Amniotic stem cell (primary cell): ENCODE measurements at regions not wholly inside any gene's neighbourhood (a gene's known extent, or its start where the extent isn't known, plus 50 kb on each side); places are given as distances from the start of the nearest gene placed in this dataset.
"Not testable (repeated sequence)": the region's sequence is repeated elsewhere in the genome, so short reads cannot be mapped to it uniquely, and the experiment has no call there.

ENCODE experiments used
- DNase-seq: peaks from one replicate; lab custom pipeline; 2025; lab: John Stamatoyannopoulos, UW

DNA sequence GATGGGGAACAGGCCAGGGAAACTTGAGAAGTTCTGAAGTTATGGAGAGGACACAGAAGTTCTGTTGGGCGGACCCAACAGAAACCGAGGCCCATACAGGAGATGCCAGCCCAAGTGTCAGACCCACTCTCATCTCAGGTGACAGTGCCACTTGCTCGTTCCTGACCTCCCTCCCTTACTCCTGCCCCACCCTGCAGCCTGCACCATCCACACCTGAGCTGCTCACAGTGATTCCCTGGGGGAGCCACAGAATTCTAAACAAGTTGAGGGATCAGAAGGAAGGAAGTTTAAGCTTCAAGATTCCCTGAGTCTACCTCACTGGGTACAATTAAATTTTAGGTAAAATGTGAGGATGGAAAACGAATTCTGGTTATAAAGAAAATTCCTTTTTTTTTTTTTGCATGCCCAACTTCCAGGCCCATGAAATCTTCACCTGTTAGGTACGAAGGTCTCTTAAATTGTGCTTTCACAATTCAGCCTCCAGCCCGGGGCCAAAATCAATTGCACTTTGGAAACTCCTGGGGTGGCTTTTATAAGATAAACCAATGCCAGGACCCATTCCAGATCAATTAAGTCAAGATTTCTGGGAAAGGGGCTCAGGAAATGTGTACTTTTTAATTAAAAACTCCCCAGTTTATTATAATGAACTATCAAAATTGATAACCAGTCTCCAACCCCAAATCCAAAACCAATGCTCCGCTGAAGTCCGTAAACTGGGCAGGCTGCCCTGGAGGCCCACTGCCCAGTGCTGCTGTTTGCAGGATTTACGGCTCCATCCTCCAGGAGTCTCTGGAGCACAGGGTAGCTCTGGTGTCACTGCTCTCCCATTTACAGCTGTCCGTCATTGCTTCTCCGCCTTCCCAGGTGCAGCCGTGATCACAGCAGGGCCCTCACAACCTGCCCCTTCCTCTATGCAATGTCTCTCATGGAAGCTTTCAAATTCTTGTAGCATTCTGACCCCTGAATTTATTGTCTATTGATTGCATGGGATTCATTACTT is 643.5 kb downstream of the UQCRFS1 start:
- no peak for DNase-seq

DNA sequence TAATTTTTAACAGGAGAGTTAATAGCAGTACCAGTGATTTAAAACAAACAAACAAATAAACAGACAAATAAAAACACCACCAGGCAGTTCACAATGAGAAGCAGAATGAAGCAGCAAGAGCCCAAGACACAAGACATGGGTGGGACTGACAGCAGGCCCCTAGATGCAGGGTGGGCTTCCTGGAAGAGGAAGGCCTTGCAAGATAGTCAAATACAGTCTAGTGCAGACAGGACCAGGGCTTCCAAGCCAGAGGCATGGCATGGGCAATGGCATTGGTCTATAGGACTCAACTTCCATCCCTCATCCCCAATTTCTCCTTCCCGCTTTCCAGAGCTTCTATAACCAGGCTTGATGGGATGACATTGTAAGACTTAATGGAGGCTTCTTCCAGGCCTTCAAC is 645.1 kb downstream of the UQCRFS1 start:
- no peak for DNase-seq

DNA sequence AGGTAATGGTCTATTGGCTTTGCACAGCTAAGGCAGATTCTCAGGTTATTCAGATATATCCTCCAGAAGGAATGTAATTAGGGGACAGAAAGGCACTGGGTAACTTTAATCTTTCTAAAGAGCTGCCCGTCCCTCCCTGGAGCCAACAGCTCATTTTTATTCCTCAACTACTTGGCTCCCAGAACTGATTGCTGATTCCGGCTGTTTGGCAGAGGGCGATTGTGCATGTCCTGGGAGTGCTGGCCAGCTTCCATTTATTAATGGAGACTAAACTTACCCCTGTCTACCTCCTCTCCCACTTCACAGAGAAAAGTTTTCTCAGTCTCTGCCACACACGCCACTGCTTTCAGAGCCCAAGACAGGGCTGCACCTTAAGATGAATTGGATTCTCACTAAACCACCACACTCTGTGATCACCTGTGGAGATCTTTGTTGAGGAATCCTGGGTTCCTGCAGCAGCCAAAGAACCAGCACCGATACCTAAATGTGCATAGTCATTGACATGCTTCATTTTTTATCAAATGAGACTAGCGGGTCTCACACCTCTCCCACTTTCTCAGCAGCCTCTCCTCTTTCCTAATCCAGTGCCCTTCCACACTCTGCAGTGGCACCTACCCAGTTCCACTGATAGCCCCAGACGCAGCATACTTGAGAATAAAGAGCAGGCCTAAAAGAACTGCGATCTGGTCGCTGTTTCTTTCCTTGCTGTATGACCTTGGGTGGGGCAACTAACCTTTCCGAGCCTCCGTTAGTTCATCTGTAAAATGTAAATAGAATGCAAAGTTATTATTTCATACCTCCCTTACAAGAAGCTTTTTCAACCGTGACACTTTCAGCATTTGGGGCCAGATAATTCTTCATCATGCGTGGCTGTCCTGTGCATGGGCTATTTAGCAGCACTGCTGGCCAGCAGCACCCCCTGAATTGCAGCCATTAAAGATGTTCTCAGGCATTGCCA is 648.7 kb downstream of the UQCRFS1 start:
- DNase-seq = no peak

DNA sequence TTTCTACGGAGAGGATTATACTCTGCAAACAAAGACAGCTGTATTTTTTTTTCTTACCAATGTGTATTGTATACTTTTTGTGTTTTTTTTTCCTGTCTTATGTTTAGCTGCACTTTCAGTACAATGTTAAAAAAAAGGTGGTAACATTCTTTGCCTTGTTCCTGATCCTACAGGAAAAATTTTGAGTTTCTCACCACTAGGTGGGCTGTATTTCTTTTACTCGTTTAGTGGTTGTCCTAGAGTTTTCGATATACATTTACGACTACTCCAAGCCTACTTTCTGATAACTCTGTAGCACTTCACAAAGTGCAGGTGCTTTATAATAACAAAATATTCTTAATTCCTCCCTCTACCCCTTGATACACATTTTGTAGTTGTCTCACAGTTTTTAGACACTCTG is 652.2 kb downstream of the UQCRFS1 start:
- DNase-seq = no peak

DNA sequence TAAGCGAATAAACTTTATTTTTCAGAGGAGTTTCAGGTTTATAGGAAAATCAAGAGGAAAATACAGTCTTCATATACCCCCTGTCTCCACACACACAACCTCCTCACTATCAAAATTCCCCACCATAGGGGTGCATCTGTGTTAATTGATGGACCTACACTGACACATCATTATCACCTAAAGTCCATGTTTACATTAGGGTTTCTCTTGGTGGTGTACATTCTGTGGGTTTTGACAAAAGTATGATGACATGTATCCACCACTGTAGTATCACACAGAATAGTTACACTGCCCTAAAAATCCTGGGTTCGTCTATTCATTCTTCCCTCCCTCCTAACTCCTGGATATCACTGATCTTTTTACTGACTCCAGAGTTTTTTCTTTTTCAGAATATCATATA is 654.2 kb downstream of the UQCRFS1 start:
- DNase-seq = no peak

DNA sequence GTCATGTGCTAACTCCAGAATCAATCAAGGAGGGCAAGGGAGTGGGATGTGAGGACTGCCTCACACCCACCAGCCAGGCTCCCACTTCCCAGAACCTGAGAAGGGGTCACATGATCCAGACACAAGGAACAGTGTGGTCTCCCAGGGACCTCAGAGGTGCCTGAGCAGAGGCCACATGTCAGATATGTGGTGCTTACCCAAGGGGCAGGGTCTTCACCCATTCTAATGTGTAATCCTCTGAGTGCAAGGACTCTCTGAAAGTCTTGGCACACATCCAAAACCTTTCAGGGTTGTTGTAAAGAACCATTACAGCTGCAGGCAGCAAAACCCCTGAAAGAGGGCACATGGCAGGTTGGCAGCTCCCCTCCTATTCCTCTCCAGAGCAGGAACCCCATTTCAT is 656.6 kb downstream of the UQCRFS1 start:
- DNase-seq = no peak

DNA sequence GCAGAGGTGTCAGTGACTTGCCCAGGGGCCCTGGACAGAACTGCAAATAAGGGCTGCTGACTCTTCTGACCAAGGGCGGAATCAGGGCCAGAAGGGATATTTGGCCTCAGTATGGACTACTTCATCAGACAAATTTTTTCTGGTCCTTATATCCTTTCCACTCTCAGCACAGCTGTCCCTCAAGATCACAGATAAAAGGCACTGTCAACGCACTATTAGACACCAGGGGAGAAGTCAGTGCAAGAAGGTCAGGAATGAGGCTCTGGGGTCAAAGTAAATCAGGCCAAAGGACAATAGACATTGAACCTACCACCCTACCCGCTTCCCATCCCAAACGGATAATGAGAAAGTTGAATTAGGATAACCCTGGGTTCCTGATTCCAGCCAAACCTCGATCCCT is 657.6 kb downstream of the UQCRFS1 start:
- no peak for DNase-seq

DNA sequence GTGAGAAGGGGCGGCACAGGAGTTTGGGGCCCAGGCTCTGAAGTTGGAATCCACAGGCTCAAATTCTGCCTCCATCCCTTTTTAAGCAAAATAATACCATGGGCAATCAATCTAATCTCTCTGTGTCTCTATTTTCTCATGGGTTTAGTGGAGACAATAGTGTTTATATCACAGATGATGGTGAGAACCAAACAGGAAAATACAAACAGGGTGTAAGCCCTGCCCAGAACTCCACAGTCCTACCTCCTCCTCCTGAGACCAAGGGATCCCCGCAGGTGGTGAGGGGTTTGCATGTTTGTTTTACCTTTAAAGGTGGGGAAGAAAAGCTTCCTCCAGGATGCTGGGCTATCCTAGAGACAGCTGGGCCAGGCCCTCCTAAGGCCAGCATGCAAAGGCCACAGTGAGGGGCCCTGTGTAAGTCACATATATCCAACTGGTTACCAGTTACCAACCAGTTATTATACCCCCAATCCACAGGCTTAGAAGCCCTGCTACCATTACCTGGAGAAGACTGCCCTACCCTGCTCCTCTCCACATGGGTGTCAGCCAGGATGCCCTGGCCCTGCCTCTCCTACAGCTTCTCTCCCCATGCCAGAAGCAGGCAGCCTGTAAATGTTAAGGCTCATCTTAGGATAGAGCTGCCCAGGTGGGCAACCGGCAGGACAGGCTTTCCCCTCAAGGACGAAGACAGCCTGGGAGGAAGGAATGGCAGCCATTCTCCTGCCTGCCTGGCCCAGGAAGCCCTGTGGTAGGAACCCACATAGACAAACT is 658.4 kb downstream of the UQCRFS1 start:
- no peak for DNase-seq

DNA sequence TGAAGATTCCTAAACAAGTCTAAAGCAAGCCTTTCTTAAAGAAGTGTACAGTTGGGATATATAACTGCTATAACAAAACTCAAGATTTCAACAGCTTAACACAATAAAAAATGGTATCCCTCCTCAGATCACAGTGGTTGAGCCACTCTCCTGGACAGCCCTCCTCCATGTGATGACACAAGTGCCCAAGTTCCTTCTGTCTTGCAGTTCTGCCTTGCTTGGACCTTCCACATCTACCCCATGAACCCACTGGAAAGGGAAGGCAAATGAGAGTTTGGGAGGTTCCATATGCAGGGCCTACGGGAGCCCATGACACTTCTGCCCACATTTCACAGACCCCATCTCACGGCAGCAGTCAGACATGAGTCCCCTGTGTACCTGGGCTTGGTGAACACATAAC is 659.2 kb downstream of the UQCRFS1 start:
- no peak for DNase-seq

DNA sequence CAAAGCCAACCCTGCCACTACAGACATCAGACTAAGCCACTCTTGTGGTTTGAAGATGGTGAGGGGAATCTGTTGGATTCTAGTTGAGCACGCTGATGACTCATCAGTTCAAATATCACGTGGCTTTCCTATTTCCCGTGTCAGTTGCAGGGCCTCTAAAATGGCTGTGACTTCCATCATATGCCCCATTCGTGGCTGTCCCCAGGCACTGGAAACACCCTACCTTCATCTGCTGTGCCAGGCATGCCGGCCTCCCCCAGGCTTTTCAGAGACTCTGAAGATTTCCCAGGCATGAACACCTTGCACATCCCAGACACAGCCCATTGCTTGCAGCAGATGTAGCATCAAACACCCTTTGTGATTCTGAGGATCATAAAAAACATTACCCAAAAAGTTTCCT is 659.9 kb downstream of the UQCRFS1 start:
- no peak for DNase-seq

DNA sequence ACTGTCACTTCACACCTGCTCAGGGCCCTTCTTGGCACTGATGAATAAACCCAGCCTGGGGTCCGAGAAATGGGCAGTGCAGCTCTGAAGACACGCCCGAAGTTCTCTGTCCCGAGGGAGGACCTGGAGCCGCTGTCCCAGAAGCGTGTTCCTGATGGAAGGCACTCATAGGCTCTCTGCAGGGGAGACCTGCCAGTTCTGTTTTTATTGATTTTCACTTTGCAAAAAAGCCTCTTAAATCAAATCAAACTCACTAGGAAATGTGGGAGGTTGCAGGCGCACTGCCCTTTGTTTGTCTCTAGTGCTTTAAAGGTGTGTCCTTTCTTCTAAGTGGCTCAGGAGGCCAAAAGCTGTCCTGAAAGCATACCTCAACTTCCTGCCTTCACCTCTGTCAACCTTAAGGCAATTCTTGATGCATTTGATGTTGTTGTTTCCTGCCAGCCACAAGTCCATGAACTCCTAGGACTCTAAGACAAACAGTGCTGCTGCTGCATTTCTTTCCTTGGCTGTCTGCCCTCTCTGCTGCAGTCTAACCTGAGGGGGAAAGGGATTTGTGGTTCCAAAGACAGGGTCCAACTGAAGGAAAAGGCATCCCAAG is 663.2 kb downstream of the UQCRFS1 start:
- no peak for DNase-seq

DNA sequence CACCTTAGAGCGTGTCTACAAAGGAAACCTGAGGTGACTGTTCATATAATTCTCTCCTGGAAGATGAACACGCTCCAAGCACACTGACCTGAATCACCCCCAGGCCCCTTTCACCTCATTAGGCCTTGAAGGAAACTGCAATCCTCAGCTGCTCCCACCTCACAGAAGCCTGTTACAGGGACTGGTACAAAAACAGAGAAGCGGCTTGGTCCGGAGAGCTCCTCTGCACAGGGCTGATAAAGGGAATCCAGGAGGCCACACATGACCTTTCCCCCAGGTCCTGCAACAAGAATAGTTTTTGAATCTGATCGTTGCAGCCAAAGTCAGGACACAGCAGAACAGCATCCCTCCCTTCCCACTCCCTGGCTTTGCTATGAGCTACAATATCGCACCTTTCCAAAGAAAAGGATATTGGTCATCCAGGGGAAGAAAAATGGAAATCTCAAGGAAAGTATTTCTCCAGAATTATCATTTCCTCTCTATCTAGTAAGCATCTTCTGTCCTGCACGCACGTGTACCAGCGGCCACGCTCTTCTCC is 666.7 kb downstream of the UQCRFS1 start:
- no peak for DNase-seq

DNA sequence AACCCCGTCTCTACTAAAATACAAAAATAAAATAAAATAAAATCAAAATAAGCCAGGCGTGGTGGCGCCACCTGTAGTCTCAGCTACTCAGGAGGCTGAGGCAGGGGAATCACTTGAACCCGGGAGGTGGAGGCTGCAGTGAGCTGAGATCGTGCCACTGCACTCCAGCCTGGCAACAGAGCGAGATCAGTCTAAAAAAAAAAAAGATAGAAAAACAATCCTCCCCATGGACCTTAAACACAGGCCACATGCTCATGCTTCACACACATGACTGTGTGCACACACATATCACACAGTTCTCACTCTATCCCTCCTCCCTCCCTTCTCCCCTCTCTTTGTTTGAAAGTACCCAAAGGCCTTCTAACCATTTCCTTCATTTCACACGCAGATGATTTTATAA is 667.6 kb downstream of the UQCRFS1 start:
- not testable (repeated sequence) for DNase-seq

DNA sequence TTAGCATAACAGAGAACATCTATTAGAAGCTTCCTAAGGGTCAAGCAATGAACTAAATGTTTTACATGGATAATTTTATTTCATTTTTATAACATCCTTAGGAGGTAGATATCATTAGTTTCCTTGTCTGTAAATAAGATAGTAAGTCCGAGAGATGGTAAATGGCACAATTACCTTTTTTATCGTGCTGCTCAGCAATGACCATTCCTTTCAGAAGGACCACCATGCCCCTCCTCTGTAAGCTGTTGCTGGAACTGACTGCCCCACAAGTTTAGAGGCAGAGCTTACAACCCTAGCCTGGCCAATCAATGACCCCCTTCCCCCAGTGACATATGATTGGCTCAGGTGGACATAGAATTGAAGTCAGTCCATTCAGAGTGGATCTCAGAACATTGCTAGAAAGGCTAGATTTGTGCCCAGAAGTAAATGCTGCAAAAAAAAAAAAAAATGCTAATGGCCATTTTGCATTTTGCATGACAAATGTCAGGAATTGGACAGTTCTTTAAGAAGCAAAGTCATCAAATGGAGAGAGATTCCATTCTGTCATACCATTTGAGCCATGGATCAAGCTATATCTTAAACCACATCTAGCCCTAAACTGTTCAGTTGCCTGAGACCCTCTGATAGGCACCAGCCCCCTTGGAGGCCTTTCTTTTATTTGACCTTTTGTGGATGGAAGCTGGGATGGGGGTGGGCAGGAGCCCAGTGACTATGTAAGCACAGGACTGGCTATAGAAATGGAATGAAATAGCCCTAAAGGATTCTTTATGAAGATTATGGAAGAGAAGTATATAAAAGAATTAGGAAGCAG is 668.3 kb downstream of the UQCRFS1 start:
- DNase-seq = no peak

DNA sequence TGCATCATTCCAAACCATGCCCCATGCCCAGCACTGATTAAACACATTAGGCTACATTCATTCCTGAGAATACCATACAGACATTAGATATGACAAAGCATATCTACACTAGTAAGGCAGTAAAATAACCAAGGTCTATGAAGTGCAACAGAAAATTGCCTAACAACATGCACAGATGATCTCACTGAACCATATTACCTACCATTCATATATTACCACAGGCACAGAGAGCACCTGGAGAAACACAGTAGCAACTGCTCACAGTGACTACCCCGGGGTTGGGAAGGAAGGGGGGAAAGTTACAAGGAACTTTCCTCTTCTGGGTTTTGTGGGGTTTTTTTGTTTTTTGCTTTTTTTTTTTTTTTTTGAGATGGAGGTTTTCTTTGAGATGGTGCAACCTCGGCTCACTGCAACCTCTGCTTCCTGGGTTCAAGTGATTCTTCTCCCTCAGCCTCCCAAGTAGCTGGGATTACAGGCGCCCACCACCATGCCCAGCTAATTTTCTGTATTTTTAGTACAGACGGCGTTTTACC is 669.6 kb downstream of the UQCRFS1 start:
- no peak for DNase-seq

DNA sequence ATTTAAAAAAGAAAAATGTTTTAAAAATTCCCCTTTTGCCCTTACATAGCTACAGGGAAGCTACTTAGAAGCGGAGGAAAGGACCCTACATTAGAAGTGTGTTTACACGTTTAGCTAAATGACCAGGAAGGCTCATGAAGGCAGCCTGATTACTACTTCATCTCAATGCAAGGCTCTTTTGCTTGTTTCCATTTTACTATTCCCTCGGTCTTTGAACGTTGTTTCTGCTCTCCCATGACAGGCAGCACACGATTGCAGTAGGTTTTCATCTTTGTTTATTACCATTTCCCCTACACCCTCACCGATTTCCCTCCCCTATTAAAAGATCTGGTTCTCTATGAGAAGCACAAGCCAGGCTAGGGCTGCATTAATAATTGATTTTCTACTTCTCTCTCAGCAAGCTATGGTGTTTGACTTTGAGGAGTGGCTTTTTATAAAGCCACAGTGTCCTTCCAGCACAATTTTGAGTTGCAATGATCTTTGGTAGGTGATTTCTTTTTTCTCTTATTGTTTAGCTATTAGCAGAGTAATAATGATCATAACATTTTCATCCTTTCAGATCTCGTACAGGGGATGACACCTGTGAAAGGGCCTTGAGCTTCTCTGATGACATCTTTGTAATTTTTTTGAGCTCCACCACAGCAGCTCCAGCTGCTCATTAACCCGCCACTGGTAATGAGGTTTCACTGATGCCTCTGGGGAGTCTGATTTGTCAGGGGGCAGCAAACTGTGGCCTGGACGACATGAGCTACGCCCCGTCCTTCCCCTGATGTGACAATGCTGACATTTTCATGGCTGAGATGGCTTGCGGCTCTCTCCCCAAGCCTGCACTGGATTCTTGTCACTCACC is 670.3 kb downstream of the UQCRFS1 start:
- DNase-seq = no peak

DNA sequence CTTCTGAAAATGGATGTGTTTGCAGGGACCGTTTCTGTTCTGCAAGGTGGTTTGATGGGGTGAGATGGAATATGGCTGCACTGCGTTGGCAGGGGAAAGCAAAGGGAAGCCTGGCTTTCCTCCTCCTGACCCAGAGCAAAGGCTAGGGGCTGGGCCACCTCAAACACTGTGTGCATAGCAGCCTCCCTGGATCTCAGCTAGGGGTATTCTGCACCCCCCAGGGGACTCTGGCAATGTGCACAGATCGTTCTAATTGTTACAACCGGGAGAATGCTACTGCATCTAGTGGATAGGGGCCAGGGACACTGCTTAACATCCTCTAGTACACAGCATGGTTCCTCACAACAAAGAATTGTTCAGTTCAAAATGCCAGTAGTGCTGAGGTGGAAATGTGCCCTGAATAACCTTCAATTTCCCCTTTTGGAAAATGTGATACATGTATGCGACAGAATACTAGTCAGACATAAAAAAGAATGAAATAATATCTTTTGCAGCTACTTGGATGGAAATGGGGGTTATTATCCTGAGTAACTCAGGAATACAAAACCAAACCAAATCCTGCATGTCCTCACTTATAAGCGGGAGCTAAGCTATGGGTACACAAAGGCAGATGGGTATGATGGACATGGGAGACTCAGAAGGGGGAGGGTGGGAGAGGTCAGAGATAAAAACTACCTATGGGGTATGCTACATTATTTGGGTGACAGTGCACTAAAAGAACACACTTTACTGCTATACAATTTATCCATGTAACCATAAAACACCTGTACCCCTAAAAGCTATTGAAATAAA is 671.2 kb downstream of the UQCRFS1 start:
- no peak for DNase-seq

DNA sequence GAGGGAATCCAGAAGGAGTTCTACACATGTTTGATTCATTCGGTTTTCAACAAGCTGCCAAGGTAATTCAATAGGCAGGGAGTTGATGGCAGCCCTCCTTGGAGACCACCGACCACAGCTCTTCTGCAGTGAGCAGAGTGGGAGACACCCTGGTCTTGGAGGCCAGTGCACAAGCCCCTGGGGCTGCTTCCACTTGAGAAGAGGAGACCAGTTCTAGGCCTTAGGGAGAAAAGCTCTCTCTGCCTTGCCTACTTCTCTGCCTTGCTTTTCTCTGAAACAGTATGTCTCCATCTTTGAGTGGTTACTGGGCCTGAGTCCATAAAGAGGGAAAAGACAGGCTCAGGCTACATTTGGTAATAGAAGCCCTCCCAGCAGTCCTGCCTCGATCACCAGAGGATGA is 671.9 kb downstream of the UQCRFS1 start:
- DNase-seq = no peak
